Putamen (tissue), 1 donor: ENCODE measurements at regions not wholly inside any gene's neighbourhood (a gene's known extent, or its start where the extent isn't known, plus 50 kb on each side); places are given as distances from the start of the nearest gene placed in this dataset.
"Not testable (repeated sequence)": the region's sequence is repeated elsewhere in the genome, so short reads cannot be mapped to it uniquely, and the experiment has no call there.

Experiments
- DNase-seq: peaks from one replicate; pipeline ENCODE4 v3.0.0-alpha.2; 2016; ENCODE audit warnings: low spot score

DNA sequence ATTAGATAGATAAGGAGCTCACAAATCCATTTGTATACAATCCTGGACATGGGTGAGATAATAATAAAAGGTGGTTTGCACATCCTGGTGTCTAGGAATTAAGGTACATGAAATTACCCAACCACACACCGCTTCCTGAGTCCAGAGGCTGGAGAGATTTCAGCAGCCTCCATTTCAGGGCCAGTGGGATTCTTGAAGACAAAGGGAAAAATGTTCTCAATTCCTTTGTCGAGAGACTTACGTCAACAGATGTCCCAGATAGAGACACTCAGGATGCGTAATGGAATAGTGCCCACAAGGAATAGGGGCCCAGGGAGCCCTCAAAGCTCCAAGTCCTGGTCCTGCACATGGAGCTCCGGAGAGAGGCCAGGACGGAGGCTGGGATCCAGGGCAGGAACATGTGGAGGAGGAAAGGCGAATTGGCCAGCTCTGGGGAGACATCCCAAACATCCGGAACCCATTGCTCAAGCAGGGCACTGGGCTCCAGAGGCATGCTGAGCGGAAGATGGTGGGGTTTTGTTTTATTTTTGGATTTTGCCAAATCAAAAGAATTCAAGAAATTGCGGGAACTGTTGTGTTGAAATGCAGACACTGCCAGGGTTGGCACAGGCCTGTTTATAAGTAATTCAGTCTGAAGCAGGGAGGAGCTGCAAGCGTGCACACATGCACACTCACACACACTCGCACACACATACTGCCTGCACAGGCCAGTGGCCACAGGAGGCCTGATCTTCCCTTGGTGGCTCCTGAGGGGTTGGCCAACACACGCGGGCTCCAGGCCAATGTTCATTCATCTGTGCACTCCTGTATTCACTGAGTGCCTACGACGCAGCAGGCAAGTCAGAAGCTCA, 97.2 kb downstream of the NOG start:
- DNase-seq = no peak

DNA sequence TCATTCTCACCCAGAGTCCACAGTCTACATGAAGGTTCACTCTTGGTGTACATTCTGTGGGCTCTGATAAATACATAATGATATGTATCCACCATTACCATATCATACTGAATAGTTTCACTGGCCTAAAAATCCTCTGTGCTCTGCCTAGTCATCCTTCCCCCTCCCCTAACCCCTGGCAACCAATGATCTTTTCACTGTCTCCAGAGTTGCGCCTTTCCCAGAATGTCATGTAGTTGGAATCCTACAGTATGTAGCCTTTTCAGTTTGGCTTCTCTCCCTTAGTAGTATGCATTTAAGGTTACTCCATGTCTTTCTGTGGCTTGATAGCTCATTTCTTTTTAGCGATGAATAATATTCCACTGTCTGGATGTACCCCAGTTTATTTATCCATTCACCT, 101.3 kb downstream of the NOG start:
- DNase-seq = no peak

DNA sequence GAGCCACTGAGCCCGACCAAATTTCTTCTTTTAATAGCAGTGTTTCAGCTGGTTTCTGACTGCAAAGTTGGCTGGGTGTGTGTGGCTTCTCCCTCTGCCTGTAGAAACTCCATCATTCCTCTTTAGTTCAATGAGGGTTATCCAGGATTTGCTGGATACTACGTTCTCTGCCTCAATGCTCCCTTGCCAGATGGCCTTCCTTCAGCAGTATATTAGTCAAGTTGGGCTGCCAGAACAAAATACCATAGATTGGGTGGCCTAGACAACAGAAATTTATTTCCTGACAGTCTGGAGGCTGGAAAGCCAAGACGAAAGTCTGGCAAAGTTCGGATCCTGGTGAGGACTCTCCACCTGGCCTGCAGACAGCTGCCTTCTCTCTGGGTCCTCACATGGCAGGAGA, 103.7 kb downstream of the NOG start:
- DNase-seq = no peak

DNA sequence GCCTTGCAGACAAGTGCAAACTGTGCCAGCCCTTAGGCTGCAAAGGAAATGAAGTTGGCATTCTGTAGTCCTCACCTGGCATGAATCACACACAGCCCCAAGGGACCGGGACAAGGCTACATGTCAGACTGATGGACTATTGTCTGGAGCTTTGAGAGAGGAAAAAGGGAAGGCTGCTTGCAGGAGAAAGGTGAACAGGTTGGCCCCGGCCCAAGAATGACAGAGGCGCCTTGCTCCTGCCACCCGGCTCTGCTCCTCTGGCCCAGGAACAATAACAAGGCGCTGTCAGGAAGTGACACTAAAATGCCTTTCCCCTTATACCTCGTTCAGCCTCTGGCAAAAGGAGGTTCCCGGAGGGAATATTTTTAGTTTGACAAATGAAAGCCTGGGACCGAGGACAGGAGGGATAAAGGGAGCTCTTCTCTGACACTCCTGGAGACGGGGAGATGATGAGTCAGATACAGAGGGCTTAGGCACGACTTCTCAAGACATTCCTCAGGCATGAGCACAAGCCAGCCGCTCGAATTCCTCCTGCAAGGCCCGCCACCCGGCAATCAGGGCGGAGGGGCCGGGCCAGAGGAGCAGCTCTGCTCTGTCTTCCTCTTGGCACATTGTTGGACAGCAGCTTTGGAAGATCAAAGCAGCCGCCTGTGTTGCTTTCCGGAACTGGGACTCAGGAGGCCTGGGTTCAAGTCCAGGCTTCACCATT, 105.8 kb downstream of the NOG start:
- no peak for DNase-seq

DNA sequence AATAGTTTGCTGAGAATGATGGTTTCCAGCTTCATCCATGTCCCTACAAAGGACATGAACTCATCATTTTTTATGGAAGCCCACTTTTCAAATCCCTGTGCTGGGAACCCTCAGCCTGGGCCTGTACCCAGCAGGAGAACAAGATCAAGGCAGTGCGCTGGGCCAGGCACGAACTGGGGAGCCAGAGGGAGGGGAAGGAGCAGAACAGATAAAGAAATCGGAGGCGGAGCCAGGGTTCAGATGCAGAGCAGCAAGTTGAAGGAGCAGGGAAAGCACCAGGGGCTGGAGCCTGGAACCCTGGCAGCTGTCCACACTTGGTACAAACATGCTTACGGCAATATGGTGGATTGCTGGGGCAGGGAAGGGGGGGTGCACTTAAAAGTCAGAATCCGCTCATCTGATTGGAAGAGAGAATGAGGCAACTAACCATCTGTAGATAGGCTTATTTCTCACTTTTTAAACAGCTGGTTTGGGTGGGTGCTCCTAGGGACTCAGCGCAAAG, 107.5 kb downstream of the NOG start:
- no peak for DNase-seq

DNA sequence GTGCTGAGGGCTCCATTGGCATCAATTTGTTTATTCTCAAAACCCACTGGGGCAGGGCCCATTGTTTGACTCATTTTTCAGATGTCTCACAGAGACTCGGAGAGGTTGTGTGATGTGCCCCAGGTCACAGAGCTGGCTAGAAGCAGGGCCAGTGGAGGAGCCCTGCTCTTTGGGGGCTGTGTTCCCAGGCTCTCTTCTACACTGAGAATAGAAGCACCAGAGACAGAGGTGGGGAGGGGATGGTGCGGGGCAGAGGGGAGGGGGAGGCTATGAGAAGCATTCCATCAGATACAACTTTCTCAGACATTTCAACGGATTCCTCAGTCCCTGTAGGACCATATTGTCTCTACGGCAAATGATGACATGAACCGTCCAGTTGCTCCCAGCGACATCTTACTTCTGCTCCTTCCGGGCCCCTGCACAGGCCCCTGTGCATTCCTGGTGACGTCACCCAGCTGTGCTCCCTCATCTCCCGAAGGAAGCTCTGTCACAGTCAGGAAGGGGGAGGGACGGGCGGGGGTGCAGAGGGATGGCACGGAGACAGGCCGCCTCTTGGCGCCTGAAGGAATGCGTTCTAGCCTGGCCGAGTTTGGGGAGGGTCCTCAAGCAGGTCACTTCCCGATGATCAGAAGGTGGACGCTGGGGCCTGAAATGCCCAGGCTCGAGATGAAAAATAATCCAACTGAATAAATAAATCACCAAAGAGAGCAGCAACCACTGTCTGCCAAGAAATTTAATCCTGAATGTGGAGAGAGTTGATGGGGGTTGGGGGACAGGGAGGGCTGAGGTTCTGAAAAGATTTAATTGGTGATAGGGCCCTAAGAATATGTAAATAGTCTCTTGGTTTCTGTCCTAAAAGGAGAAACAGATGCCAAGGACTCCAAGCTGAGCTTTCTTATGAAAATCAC, 114.1 kb downstream of the NOG start:
- DNase-seq = no peak

DNA sequence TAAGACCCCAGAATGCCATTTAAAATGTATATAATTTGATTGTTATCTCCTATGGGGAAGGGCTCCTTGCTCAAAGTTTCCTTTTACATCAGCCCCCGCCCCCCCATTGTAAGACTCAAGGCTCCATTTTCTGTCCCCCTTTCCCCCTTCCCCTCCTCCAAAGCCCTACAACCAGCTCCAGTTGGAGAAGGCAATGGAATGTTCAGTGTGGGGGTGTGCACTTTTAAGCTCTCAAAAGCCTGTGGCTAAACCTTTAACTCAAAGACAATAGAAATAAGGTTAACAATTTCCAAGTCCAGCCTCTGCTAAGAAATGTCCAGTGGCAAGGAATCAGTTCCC, 114.7 kb downstream of the NOG start:
- DNase-seq = no peak

DNA sequence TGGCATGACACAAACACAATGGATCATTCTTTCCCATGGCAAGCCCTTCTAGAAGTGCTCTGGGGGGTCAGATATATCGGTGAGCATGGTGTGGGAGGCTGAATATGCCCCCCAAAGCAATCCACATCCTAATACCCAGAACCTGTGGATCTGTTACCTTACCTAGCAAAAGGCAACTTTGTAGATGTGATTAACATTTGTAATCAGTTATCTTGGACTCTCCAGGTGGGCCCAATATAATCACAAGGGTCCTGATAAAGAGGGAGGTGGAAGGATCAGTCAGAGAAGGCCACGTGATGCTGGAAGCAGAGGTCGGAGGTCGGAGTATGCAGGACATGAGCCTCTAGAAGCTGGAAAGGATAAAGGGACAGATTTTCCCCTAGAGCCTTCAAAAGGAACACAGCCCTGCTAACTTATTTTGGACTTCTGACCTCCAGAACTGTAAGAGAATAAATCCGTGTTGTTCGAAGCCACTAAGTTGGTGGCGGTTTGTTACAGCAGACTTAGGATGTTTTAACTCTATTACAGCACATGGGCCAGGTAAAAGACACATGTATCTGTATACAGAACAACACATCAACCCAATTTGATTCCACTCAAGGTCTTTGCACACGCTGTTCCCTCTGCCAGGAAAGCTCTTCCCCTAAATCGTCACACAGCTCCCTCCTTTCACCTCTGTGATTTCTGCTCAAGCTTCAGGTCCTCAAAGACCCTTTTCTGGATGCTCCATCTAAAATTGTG, 115.3 kb downstream of the NOG start:
- DNase-seq = no peak

DNA sequence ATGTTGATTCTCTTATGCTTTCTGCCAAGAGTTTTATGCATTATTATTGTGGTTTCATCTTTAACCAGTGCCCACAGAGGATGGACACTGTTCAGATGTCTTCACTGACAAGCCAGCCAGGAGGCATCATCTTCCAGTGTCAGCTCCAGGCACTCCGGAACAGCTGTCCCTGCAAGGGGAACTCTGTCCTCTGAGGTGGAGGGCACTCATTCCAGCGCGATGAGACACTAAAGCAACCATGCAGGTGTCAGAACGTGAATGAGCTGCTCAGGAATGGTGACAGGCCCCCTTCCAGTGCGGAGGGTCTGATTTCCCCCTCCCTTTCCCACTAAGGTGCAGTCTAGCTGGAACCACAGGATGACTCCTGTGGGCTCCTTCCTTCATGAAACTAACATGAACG, 117.5 kb downstream of the NOG start:
- DNase-seq = no peak

DNA sequence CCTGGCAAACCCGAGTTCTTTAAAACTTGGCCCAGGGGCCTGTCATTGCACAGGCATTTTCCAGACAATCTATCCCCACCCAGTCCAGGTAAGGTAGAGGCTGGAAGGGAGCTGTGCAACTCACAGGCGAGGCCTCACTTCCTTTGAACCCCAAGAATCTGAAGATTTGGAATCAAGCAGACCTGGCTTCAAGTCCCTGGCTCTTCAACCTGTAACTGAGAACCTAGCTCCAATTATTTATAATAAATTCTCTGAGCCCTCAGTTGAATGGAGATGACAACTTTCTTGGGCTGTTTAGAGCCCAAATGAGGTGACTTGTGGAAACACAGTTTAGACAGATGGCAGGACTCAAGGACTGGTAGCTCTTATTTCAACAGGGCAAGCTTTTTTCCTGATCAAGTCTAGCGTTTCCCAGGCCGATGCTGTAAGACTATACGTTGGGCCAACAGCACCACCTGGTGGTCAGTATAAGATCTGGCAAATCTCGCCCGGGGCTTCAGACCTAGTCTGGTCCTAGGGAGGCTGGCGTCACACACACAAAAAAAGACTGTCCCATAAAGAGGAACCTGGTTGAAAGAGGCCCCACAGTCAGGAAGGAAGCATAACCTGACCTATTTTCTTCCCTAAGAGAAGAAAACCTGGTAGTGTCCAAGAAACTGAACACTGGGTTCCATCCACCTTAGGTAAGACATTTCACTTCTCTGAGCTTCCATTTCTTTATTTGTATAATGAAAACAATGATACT, 117.9 kb downstream of the C17orf67 start:
- DNase-seq = peak; percentile 52

DNA sequence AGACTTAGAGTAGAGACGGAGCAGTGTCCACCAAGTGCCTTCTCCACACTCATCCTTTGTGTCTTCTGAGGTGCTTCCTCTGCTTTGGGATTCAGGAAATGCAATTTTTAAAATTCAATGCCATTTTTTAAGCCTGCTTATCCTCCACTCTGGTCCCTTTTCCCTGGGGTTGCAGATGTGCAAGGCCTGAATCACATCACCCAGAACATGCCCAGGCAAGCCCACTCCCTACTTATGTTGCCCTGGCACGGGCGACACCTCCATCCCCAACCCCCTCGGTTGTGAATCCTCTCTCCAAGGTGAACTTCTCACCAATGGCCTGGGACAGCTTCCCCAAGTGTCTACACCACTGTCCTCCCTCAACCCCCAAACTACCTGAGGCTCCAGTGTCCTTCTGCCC, 116.2 kb downstream of the C17orf67 start:
- no peak for DNase-seq

DNA sequence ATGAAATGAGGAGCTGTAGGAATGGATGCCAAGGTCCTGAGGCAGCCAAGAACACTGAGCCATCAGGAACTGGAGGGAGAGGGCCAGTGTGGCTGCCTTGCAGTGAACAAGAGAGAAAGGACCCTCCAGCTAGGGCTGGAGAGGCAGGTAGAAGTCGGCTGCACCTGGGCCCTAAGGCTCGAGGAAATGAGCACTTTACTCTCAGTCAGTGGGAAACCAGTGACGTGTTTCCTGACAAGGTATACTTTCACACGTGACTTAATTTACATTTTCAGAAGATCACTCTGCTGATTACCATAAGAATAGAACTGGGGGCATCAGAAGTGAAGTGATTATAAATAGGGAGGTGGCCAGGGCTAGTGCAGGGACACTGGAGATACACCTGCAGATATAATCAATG, 115.2 kb downstream of the C17orf67 start:
- DNase-seq = no peak

DNA sequence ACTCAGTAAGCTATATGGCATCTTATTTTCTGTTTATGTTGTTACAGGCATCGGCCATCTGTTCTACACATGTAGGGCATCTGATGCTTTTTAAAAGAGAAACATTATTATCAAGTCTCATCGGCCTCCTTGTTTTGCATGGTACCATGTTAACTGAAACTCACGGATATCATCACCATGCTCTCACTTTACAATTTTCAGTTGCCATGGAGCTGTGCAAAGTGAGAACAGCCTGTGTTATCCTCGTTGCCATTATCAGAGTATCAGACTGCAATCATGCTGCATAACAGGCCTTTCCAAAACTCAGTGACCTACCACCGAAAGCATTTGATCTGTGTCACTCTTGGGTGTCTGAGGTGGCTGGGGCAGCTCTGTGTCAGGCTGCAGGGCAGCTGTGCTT, 110.3 kb downstream of the C17orf67 start:
- DNase-seq = no peak

DNA sequence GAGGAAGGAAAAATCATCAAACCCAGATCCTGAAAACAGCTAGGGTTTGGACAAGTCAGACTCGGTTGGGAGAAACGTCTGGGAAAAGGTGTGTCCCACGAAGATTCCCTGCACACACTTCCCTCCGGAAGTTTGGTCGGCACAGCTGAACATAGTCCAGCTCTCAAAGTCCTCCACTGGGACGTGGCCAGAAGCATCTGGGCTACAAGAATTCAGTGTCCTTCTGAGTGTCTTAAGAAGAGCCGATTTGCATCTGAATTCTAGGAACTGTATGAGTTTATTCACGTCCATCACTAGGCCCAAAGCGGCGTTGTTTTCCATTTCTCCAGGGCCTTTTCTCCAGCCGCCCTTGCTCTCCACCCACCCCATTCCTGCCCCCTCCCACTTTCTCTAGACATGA, 109.1 kb downstream of the C17orf67 start:
- no peak for DNase-seq

DNA sequence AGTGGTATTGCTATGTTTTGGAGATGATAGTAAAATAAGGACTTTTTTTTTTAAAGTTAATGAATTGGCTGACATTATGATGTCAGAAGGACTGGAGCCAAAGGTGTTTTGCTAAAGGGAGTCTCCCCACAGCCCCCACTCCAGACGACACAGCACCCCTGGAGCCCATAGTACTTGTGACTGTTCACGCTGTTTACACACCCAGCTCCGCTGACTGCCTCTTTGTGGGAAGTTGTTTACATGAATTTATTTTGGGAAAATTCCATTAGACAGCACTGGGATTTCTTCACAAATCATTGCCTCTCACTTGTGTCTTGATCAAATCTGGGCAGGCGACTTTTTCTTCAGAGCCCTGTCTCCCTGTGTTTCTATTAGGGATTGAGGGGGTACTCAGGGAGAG, 108.6 kb downstream of the C17orf67 start:
- no peak for DNase-seq

DNA sequence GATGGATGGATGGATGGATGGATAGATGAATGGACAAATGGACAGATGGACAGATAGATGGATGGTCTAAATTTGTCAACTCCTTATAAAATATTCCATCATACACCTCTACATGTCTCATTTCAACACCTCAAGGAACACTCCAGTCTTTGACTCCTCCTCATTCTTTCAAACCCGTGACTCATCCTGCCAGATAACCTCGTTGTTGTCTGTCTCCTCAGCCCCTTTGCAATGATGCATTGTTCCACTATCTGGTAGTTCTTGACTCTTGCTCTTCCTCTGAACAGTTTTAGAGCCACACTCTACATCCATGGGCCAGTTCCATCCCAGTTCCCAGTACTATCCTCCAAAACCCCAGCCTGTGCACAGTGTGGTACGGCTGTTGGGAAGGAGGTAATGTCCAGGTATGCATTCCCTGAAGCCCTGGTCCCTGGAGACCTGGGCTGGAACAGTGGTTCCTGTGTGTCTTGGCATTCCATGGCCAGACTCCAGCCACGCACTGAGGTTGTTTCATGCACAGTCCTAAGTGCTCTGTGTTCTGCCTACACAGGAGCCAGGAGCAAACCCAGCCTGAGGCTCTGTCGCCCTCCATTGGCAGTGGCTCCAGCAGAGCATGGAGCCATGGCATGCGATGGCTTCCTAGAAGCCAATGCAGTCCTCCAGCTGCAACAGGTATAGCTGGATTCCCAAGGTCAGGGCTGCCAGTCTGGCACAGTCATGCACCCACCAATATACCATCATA, 105.7 kb downstream of the C17orf67 start:
- no peak for DNase-seq

DNA sequence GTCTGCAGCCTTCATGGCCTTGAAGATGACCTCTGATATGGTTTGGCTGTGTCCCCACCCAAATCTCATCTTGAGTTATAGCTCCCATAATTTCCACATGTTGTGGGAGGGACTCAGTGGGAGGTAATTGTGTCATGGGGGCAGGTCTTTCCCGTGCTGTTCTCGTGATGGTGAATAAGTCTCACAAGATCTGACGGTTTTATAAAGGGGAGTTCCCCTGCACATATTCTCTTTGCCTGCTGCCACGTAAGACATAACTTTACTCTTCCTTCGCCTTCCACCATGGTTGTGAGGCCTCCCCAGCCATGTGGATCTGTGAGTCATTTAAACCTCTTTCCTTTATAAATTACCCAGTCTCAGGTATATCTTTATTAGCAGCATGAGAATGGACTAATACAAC, 102.6 kb downstream of the C17orf67 start:
- not testable (repeated sequence) for DNase-seq

DNA sequence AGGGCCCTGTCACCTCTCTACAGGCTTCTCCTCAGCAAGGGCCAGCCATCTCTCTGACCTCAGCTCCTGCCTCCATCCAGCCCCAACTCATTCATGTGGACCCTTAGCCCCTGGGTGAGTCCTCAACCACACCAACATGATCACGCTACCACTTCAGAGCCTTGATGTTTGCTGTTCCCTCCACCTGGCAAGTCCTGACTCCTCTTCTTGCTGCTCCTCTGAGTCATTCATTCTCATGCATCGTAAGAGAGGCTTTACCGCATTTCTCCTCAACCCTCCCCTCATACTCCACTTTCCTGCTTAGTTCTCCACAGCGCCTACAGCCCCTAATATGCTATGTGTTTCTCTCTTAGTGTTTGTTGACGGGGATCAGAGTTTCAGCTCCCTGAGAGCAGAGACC, 99.9 kb downstream of the C17orf67 start:
- no peak for DNase-seq

DNA sequence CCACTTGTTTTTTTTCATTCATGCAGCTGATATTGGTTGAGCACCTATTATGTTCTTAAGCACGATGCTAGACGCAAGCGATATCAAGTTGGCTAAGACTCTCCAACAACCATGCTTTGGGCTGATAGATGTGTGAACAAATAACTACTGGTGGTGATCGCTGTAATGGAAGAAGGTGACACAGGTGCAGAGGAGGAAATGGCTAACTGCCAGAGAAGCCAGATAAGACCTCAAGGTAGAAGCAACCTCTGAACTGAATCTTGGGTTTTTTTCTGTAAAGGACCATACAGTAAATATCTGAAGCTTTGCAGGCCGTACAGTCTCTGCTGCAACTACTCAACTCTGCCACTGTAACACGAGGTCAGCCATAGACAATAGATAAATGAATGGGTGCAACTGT, 97.9 kb downstream of the C17orf67 start:
- DNase-seq = no peak

DNA sequence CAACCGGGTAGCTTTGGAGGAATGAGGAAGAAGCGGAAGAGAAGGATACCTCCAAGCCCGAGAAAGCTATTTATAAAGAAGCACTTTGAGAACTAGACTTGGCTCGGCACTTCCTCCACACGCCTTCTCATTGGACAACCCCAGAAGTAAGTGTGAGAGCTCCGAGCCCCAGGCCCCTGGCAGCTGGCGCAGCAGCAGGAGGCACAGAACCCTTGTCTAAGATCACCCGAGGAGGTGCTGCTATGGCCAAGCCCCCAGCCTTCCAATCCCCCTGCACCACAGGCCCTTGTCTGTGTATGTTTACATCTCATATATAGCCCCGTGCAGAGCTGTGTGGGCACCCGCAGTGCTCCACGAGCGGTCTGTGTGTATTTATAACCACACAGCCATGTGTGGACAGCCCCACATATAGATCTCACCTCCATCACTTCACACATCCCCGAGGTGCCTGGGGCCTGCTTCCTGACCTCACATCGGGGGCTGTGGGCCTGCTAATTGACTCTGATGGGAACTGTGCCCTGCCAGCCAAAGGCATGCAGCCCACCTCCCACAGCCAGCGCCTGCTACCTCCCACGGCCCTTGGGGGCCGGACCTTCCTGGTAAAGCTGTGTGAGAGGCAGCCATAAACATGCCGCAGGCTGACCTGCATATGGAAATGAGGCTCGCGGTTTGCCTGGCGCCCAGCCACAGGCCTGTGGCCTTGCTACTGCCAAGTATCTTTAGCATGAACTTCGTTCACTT, 96.1 kb downstream of the C17orf67 start:
- DNase-seq = no peak
